Peyer's patch (tissue), 4 donors: ENCODE measurements at regions not wholly inside any gene's neighbourhood (a gene's known extent, or its start where the extent isn't known, plus 50 kb on each side); places are given as distances from the start of the nearest gene placed in this dataset.

Experiments used
- DNase-seq, 3 donors: peaks; one replicate each; pipeline ENCODE4 v3.0.0-alpha.2; 2017 to 2019
- H3K27ac ChIP-seq, 4 donors: fragments of 200-600 bp; sonication (generic); one replicate each; pipeline ENCODE4 v1.5.1; 2016 to 2019
- H3K27me3 ChIP-seq, 2 donors: fragments of 200-600 bp; sonication (generic); one replicate each; pipeline ENCODE4 v1.5.1; 2019
- H3K36me3 ChIP-seq, 3 donors: fragments of 200-600 bp; sonication (generic); one replicate each; pipeline ENCODE4 v1.5.1; 2016 to 2019
- H3K4me1 ChIP-seq, 4 donors: fragments of 200-600 bp; sonication (generic); one replicate each; pipeline ENCODE4 v1.5.1; 2016 to 2019
- H3K4me3 ChIP-seq, 4 donors: fragments of 200-600 bp; sonication (generic); 1 replicate in 3 of 4; 2 replicates in 1 of 4; pipeline ENCODE4 v1.5.1; 2016 to 2019; ENCODE audit warnings: mild to moderate bottlenecking in 1 of 4
- H3K9me3 ChIP-seq, 4 donors: fragments of 200-600 bp; sonication (generic); one replicate each; pipeline ENCODE4 v1.5.1; 2016 to 2019; ENCODE audit warnings: mild to moderate bottlenecking in 1 of 4
- POLR2A ChIP-seq, 2 donors: fragments of 450-650 bp; IDR thresholded peaks; one replicate each; pipeline ENCODE4 v1.5.1; 2017; ENCODE audit warnings: antibody characterized with exemption in 2 of 2, mild to moderate bottlenecking in 2 of 2, moderate library complexity in 2 of 2
- TF ChIP-seq, protein P1 (sequence below), 6 experiments: fragments of 450-650 bp in 4 of 6; fragments of 200-600 bp in 2 of 6; sonication (generic) in 1 of 6; IDR thresholded peaks; one replicate each; pipeline ENCODE4 v1.5.1; 2017 to 2019; ENCODE audit warnings: antibody characterized with exemption in 6 of 6, mild to moderate bottlenecking in 3 of 6, moderate library complexity in 1 of 6

GRCh38 chr5:156182174-156182967, 144.6 kb upstream of the SGCD start:
- Histone ChIP-seq H3K27me3 (no peaks in the 10 kb centered on the region), H3K4me1 (no peaks in the 10 kb centered on the region), H3K4me3 (no peak overlapping the region), H3K9me3 (no peaks in the 10 kb centered on the region), H3K27ac (no peak overlapping the region), H3K36me3 (no peaks in the 10 kb centered on the region)
- no peak for DNase-seq
- TF ChIP-seq, protein P1, sequence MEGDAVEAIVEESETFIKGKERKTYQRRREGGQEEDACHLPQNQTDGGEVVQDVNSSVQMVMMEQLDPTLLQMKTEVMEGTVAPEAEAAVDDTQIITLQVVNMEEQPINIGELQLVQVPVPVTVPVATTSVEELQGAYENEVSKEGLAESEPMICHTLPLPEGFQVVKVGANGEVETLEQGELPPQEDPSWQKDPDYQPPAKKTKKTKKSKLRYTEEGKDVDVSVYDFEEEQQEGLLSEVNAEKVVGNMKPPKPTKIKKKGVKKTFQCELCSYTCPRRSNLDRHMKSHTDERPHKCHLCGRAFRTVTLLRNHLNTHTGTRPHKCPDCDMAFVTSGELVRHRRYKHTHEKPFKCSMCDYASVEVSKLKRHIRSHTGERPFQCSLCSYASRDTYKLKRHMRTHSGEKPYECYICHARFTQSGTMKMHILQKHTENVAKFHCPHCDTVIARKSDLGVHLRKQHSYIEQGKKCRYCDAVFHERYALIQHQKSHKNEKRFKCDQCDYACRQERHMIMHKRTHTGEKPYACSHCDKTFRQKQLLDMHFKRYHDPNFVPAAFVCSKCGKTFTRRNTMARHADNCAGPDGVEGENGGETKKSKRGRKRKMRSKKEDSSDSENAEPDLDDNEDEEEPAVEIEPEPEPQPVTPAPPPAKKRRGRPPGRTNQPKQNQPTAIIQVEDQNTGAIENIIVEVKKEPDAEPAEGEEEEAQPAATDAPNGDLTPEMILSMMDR (IDR thresholded peaks at IDR 0.05): no peak

DNA sequence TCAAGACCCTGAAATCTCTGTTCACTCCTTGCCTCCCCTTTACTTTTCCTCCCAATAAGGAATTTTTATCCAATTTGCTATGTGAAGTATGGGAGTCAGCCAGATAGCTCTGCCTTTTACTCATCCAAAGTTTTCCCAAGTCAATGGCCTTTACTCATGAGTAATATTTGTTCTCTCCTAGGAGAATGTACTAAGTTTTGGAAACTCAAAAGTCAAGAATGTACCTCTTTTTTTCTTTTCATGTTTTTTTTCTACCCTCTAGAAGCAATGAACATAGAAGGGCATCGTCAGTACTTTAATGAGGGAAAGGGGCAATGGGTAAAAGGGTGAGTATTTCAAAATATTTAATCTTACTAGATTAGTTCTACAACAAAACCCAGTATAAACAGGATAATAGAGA, 140.2 kb upstream of the SGCD start:
- Histone ChIP-seq H3K27ac (no peak overlapping the region), H3K9me3 (no peaks in the 10 kb centered on the region), H3K4me1 (no peaks in the 10 kb centered on the region), H3K4me3 (no peak overlapping the region), H3K27me3 (no peaks in the 10 kb centered on the region), H3K36me3 (no peaks in the 10 kb centered on the region)
- DNase-seq: no peak
- TF ChIP-seq, protein P1 (IDR thresholded peaks at IDR 0.05): no peak
- no peak for TF ChIP-seq POLR2A (IDR thresholded peaks at IDR 0.05)

DNA sequence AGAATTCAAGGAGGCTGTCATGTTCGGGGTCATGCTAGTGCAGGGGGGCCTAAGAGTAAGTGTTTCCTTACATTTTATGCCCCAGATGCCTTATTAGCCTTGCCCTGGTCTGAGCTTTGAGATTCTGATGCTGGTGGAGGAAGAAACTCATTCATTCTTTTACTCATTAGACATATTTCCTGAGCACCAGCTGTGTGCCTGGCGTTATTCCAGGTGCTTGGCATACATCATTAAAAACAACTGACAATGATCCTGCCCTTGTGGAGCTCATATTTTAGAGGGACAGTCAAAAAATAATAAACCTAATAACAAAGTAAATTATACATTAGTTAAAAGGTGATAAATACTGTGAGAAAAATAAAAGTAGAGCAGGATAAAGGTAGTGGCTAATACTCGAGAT, 138.9 kb upstream of the SGCD start:
- Histone ChIP-seq H3K36me3 (no peaks in the 10 kb centered on the region), H3K4me3 (no peak overlapping the region), H3K9me3 (no peaks in the 10 kb centered on the region), H3K27ac (no peak overlapping the region), H3K4me1 (no peaks in the 10 kb centered on the region), H3K27me3 (no peaks in the 10 kb centered on the region)
- DNase-seq: no peak
- TF ChIP-seq, protein P1 (IDR thresholded peaks at IDR 0.05): no peak
- no peak for TF ChIP-seq POLR2A (IDR thresholded peaks at IDR 0.05)

DNA sequence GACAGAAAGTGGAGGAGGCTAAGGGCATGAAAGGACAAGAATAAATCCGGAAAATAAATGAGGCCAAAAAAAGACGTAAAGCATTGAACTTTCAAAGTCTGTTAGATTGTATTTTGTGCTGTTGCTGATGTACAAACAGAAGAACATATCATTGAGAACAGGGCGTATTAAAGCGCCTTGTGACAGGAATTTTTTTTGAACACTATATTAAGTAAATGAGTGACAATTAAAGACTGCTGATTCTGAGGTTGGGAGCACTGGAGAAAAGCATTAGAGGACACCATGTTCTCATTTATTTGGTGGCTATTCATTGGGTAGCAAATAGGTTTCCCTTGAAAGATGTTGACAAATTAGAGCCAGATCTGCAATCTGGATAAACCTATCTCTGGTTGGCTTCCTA, 137.3 kb upstream of the SGCD start:
- Histone ChIP-seq H3K4me3 (no peak overlapping the region), H3K36me3 (no peaks in the 10 kb centered on the region), H3K9me3 (no peaks in the 10 kb centered on the region), H3K27me3 (no peaks in the 10 kb centered on the region), H3K27ac (no peak overlapping the region), H3K4me1 (no peaks in the 10 kb centered on the region)
- TF ChIP-seq, protein P1 (IDR thresholded peaks at IDR 0.05): no peak
- no peak for TF ChIP-seq POLR2A (IDR thresholded peaks at IDR 0.05)
- no peak for DNase-seq

DNA sequence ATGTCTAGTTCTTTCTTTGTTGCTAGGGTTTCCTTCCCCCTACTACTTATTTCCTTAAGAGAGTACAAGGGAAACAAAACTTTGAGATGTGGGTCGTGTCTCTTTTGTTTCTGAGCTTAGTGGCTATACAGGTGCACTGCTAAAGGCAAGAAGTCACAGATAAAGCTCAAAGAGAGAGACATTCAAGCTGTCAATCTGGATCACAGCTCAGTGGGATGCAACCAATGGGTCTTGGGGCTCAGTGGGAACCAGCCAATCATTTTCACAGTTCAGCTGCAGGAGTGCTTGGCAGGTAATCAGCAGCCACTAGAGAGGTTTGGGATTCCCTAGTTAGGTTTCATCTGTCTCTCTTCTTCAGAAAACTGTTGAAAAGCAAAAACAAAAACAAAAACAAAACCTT, 135.4 kb upstream of the SGCD start:
- TF ChIP-seq POLR2A (IDR thresholded peaks at IDR 0.05): no peak
- TF ChIP-seq, protein P1 (IDR thresholded peaks at IDR 0.05): no peak
- H3K9me3 ChIP-seq: no peaks in the 10 kb centered on the region
- no peaks in the 10 kb centered on the region for H3K27me3 ChIP-seq
- H3K4me3 ChIP-seq: no peak overlapping the region
- DNase-seq: no peak
- H3K4me1 ChIP-seq: no peaks in the 10 kb centered on the region
- no peaks in the 10 kb centered on the region for H3K36me3 ChIP-seq
- H3K27ac ChIP-seq: no peak overlapping the region
